ENCODE measurements at regions not wholly inside any gene's neighbourhood (a gene's known extent, or its start where the extent isn't known, plus 50 kb on each side); places are given as distances from the start of the nearest gene placed in this dataset.

GRCh38 chr16:88288303-88288702 lies 94.5 kb upstream of the ZNF469 start:
- no peak overlapping the region for H3K4me3 ChIP-seq
- TF ChIP-seq EZH2phosphoT487 (IDR thresholded peaks at IDR 0.05) (no peak), CTCF (IDR thresholded peaks at IDR 0.05) (no peak), EZH2 (IDR thresholded peaks at IDR 0.05) (no peak)
- H3K79me2 ChIP-seq (ENCODE audit: low read depth), result no peaks in the 10 kb centered on the region
- no peaks in the 10 kb centered on the region for H3K4me1 ChIP-seq
- no peaks in the 10 kb centered on the region for H3F3A ChIP-seq (ENCODE audit: low read depth)
- no peaks in the 10 kb centered on the region for H3K36me3 Mint-ChIP-seq
- no peaks in the 10 kb centered on the region for H3K27me3 ChIP-seq
- H3K27ac Mint-ChIP-seq, result no peak overlapping the region
- H2AFZ ChIP-seq (replicated peaks), result no peak overlapping the region
- H3K36me3 ChIP-seq, result no peaks in the 10 kb centered on the region
- H3K27ac ChIP-seq, result no peak overlapping the region
- H3K4me3 Mint-ChIP-seq, result no peak overlapping the region
- H4K20me1 ChIP-seq (ENCODE audit: low read depth), result no peaks in the 10 kb centered on the region
- H3K4me1 Mint-ChIP-seq, result no peaks in the 10 kb centered on the region
- peaks cover 4% of the 10 kb centered on the region for H3K9me3 ChIP-seq (ENCODE audit: low read depth)
- H3K27me3 Mint-ChIP-seq (ENCODE audit: insufficient read depth, low read depth), result peaks cover 2% of the 10 kb centered on the region
- H3K4me2 ChIP-seq, result no peak overlapping the region
- no peak overlapping the region for H3K9ac ChIP-seq
- DNase-seq (ENCODE audit: low spot score), result no peak
- H3K9me3 Mint-ChIP-seq, result peaks cover 11% of the 10 kb centered on the region

- H4K20me1 ChIP-seq (ENCODE audit: low read depth), result no peaks in the 10 kb centered on the region
- no peak overlapping the region for H2AFZ ChIP-seq (replicated peaks)
- no peaks in the 10 kb centered on the region for H3K4me1 Mint-ChIP-seq
- no peak for DNase-seq (ENCODE audit: low spot score)
- H3K79me2 ChIP-seq (ENCODE audit: low read depth), result no peaks in the 10 kb centered on the region
- peaks cover 4% of the 10 kb centered on the region for H3K9me3 ChIP-seq (ENCODE audit: low read depth)
- no peaks in the 10 kb centered on the region for H3F3A ChIP-seq (ENCODE audit: low read depth)
- H3K27ac Mint-ChIP-seq, result no peak overlapping the region
- no peaks in the 10 kb centered on the region for H3K36me3 ChIP-seq
- H3K4me2 ChIP-seq, result no peak overlapping the region
- peaks cover 9% of the 10 kb centered on the region for H3K9me3 Mint-ChIP-seq
- H3K9ac ChIP-seq, result no peak overlapping the region
- TF ChIP-seq EZH2phosphoT487 (IDR thresholded peaks at IDR 0.05), result no peak
- TF ChIP-seq EZH2 (IDR thresholded peaks at IDR 0.05), result no peak
- TF ChIP-seq CTCF (IDR thresholded peaks at IDR 0.05), result no peak
- no peaks in the 10 kb centered on the region for H3K36me3 Mint-ChIP-seq
- H3K27ac ChIP-seq, result no peak overlapping the region
- H3K27me3 ChIP-seq, result no peaks in the 10 kb centered on the region
- peaks cover 2% of the 10 kb centered on the region for H3K27me3 Mint-ChIP-seq (ENCODE audit: insufficient read depth, low read depth)
- H3K4me1 ChIP-seq, result no peaks in the 10 kb centered on the region
- no peak overlapping the region for H3K4me3 ChIP-seq
- H3K4me3 Mint-ChIP-seq, result no peak overlapping the region
Measured at GRCh38 chr16:88289001-88289400, 93.8 kb upstream of the ZNF469 start.

GRCh38 chr16:88289561-88289960 lies 93.2 kb upstream of the ZNF469 start:
- Histone ChIP-seq H3K9ac (no peak overlapping the region), H3F3A (ENCODE audit: low read depth) (no peaks in the 10 kb centered on the region), H3K27me3 (no peaks in the 10 kb centered on the region), H2AFZ (replicated peaks) (no peak overlapping the region), H4K20me1 (ENCODE audit: low read depth) (no peaks in the 10 kb centered on the region), H3K79me2 (ENCODE audit: low read depth) (no peaks in the 10 kb centered on the region), H3K4me1 (no peaks in the 10 kb centered on the region), H3K4me3 (no peak overlapping the region), H3K36me3 (no peaks in the 10 kb centered on the region), H3K27ac (no peak overlapping the region), H3K4me2 (no peak overlapping the region), H3K9me3 (ENCODE audit: low read depth) (peaks cover 4% of the 10 kb centered on the region)
- TF ChIP-seq EZH2phosphoT487 (IDR thresholded peaks at IDR 0.05), result no peak
- TF ChIP-seq EZH2 (IDR thresholded peaks at IDR 0.05), result no peak
- TF ChIP-seq CTCF (IDR thresholded peaks at IDR 0.05), result no peak
- peaks cover 9% of the 10 kb centered on the region for H3K9me3 Mint-ChIP-seq
- peaks cover 2% of the 10 kb centered on the region for H3K27me3 Mint-ChIP-seq (ENCODE audit: insufficient read depth, low read depth)
- H3K27ac Mint-ChIP-seq, result no peak overlapping the region
- no peaks in the 10 kb centered on the region for H3K36me3 Mint-ChIP-seq
- no peak for DNase-seq (ENCODE audit: low spot score)
- no peaks in the 10 kb centered on the region for H3K4me1 Mint-ChIP-seq
- no peak overlapping the region for H3K4me3 Mint-ChIP-seq
